ENCODE measurements at regions not wholly inside any gene's neighbourhood (a gene's known extent, or its start where the extent isn't known, plus 50 kb on each side); places are given as distances from the start of the nearest gene placed in this dataset.

DNA sequence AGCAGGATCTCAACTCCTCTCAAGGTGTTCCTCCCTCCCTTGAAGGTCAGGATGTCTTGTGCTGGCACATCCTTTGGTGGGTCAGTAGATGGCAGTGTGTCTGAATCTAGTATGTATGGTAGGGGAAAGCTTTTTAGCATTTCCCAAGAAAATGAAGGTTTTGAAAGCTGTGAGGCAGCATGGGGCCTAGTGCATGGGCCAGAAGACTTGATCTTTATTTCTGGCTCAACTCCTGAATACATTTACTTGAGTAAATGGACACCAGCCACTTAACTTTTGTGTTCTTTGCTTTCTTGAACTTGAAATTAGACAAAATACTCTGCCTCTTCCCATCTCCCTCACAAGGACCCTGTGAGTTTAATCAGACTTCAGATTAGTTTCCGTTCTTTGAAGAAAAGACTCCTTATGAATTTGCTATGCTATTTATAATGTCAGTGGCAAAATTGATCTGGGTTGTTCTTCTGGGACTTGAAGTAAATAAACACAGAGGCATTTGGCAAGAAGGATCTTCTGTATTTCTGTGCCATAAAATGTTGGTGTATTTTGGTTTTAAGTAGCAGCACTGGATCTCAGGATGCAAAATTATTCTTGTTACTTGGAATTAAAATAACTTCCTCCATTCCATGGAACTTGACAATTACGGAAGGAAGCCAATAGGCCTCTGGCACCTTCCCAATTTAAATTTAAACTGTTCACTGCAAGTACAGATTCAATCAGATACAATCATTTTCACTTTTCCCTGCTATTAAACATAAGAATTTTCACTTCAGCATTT, 288.8 kb downstream of the CASP12 start:
- FAIRE-seq, result peak; percentile 67
- no peak for TF ChIP-seq POLR2AphosphoS5 (IDR thresholded peaks at IDR 0.05; ENCODE audit: low read depth, low read length)
- no peak for TF ChIP-seq TAF1 (IDR thresholded peaks at IDR 0.05; ENCODE audit: low read depth, low read length)
- TF ChIP-seq POLR2A (IDR thresholded peaks at IDR 0.05; ENCODE audit: low read depth, low read length), result no peak
- no peak for TF ChIP-seq PAX5 (IDR thresholded peaks at IDR 0.05; ENCODE audit: insufficient read depth, low read length, severe bottlenecking)
- TF ChIP-seq SPI1 (IDR thresholded peaks at IDR 0.05; ENCODE audit: low read depth, low read length), result no peak
- TF ChIP-seq POU2F2 (IDR thresholded peaks at IDR 0.05; ENCODE audit: low read depth, low read length), result no peak
- DNase-seq (ENCODE audit: insufficient read length, low spot score), result peak; percentile 6

DNA sequence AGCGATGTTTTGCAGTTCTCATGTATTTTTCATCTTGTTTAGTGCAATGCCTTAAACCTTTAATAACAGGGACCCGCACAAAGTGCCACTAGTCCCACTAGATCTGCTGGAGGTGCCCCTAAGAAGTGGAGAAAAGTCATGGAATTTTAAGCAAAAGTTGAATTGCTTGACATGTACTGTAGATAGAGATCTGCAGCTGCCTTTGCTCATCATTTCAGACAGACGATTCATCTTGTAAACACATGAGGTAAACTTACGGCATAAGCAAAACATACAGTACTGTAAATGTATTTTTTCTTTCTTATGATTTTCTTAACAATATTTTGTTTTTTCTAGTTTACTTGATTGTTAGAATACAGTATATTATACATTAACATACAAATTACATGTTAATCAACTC, 295.6 kb downstream of the CASP12 start:
- TF ChIP-seq PAX5 (IDR thresholded peaks at IDR 0.05; ENCODE audit: insufficient read depth, low read length, severe bottlenecking), result no peak
- no peak for TF ChIP-seq SPI1 (IDR thresholded peaks at IDR 0.05; ENCODE audit: low read depth, low read length)
- no peak for DNase-seq (ENCODE audit: insufficient read length, low spot score)
- no peak for FAIRE-seq

GRCh38 chr11:104594228-104594958, 303.9 kb downstream of the CASP12 start:
- FAIRE-seq (no peak), DNase-seq (ENCODE audit: insufficient read length, low spot score) (no peak)
- TF ChIP-seq SPI1 (IDR thresholded peaks at IDR 0.05; ENCODE audit: low read depth, low read length), result no peak
- TF ChIP-seq PAX5 (IDR thresholded peaks at IDR 0.05; ENCODE audit: insufficient read depth, low read length, severe bottlenecking), result no peak
- TF ChIP-seq POLR2AphosphoS5 (IDR thresholded peaks at IDR 0.05; ENCODE audit: low read depth, low read length), result no peak
- TF ChIP-seq TAF1 (IDR thresholded peaks at IDR 0.05; ENCODE audit: low read depth, low read length), result no peak
- TF ChIP-seq POLR2A (IDR thresholded peaks at IDR 0.05; ENCODE audit: low read depth, low read length), result no peak
- TF ChIP-seq POU2F2 (IDR thresholded peaks at IDR 0.05; ENCODE audit: low read depth, low read length), result no peak

DNA sequence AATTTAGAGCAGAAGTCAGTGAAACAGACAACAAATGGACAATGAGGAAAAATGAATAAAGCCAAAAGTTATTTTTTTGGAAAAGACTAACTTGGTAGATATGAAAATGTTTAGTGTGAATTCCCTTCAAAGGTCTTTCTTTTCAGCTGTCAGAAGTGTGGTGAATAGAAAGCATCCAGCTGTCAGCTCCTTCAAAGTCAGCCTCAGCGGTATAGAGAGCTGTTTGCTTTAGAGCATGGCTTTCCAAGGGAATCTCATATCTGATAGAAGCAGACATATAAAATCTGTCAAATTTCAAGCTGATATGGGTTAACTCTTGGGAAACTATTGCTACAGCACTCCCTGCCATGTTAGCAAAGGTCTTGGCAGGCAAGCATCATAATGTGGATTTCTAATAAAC, 309.3 kb downstream of the CASP12 start:
- no peak for FAIRE-seq
- TF ChIP-seq SPI1 (IDR thresholded peaks at IDR 0.05; ENCODE audit: low read depth, low read length), result no peak
- TF ChIP-seq TAF1 (IDR thresholded peaks at IDR 0.05; ENCODE audit: low read depth, low read length), result no peak
- TF ChIP-seq POLR2AphosphoS5 (IDR thresholded peaks at IDR 0.05; ENCODE audit: low read depth, low read length), result no peak
- no peak for TF ChIP-seq POU2F2 (IDR thresholded peaks at IDR 0.05; ENCODE audit: low read depth, low read length)
- no peak for TF ChIP-seq POLR2A (IDR thresholded peaks at IDR 0.05; ENCODE audit: low read depth, low read length)
- TF ChIP-seq PAX5 (IDR thresholded peaks at IDR 0.05; ENCODE audit: insufficient read depth, low read length, severe bottlenecking), result no peak
- no peak for DNase-seq (ENCODE audit: insufficient read length, low spot score)

GRCh38 chr11:104588446-104588845, 309.8 kb downstream of the CASP12 start:
- DNase-seq (ENCODE audit: insufficient read length, low spot score) (no peak), FAIRE-seq (no peak)
- TF ChIP-seq TAF1 (IDR thresholded peaks at IDR 0.05; ENCODE audit: low read depth, low read length), result no peak
- no peak for TF ChIP-seq SPI1 (IDR thresholded peaks at IDR 0.05; ENCODE audit: low read depth, low read length)
- no peak for TF ChIP-seq POLR2AphosphoS5 (IDR thresholded peaks at IDR 0.05; ENCODE audit: low read depth, low read length)
- no peak for TF ChIP-seq POU2F2 (IDR thresholded peaks at IDR 0.05; ENCODE audit: low read depth, low read length)
- TF ChIP-seq PAX5 (IDR thresholded peaks at IDR 0.05; ENCODE audit: insufficient read depth, low read length, severe bottlenecking), result no peak
- TF ChIP-seq POLR2A (IDR thresholded peaks at IDR 0.05; ENCODE audit: low read depth, low read length), result no peak

DNA sequence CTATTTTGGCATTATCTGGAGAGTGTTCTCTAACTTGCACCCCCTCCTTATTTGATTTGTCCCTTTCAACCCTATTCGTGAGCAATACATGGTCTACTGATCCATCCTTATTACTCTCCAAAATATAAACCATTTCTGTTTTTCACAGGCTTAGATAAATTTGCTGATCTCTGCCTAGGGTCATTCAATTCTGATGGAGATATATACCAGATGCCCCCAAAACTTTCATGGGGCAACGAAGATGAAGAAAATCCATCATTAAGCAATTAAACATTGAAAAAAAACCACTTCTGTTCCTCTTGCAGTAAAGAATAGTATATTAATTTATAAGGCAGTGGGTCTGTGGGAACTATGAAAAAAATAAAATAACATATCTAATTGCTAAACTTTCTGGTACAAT, 313.4 kb downstream of the CASP12 start:
- FAIRE-seq, result no peak

GRCh38 chr11:104583857-104584256, 314.4 kb downstream of the CASP12 start:
- DNase-seq (ENCODE audit: insufficient read length, low spot score), result no peak
- TF ChIP-seq POLR2AphosphoS5 (IDR thresholded peaks at IDR 0.05; ENCODE audit: low read depth, low read length), result no peak
- TF ChIP-seq POLR2A (IDR thresholded peaks at IDR 0.05; ENCODE audit: low read depth, low read length), result no peak
- no peak for TF ChIP-seq SPI1 (IDR thresholded peaks at IDR 0.05; ENCODE audit: low read depth, low read length)
- no peak for TF ChIP-seq TAF1 (IDR thresholded peaks at IDR 0.05; ENCODE audit: low read depth, low read length)
- TF ChIP-seq PAX5 (IDR thresholded peaks at IDR 0.05; ENCODE audit: insufficient read depth, low read length, severe bottlenecking), result no peak
- no peak for TF ChIP-seq POU2F2 (IDR thresholded peaks at IDR 0.05; ENCODE audit: low read depth, low read length)
- FAIRE-seq, result no peak

More for the DNA sequence above, 313.4 kb downstream of the CASP12 start:
- TF ChIP-seq POLR2AphosphoS5 (IDR thresholded peaks at IDR 0.05; ENCODE audit: low read depth, low read length), result no peak
- TF ChIP-seq TAF1 (IDR thresholded peaks at IDR 0.05; ENCODE audit: low read depth, low read length), result no peak
- no peak for TF ChIP-seq PAX5 (IDR thresholded peaks at IDR 0.05; ENCODE audit: insufficient read depth, low read length, severe bottlenecking)
- no peak for TF ChIP-seq SPI1 (IDR thresholded peaks at IDR 0.05; ENCODE audit: low read depth, low read length)
- no peak for TF ChIP-seq POLR2A (IDR thresholded peaks at IDR 0.05; ENCODE audit: low read depth, low read length)
- no peak for TF ChIP-seq POU2F2 (IDR thresholded peaks at IDR 0.05; ENCODE audit: low read depth, low read length)
- DNase-seq (ENCODE audit: insufficient read length, low spot score), result no peak

GRCh38 chr11:104582431-104582830, 315.8 kb downstream of the CASP12 start:
- FAIRE-seq, result no peak
- TF ChIP-seq TAF1 (IDR thresholded peaks at IDR 0.05; ENCODE audit: low read depth, low read length) (no peak), POU2F2 (IDR thresholded peaks at IDR 0.05; ENCODE audit: low read depth, low read length) (no peak), SPI1 (IDR thresholded peaks at IDR 0.05; ENCODE audit: low read depth, low read length) (no peak), POLR2A (IDR thresholded peaks at IDR 0.05; ENCODE audit: low read depth, low read length) (no peak), PAX5 (IDR thresholded peaks at IDR 0.05; ENCODE audit: insufficient read depth, low read length, severe bottlenecking) (no peak), POLR2AphosphoS5 (IDR thresholded peaks at IDR 0.05; ENCODE audit: low read depth, low read length) (no peak)
- no peak for DNase-seq (ENCODE audit: insufficient read length, low spot score)

GRCh38 chr11:104581246-104581980, 316.8 kb downstream of the CASP12 start:
- TF ChIP-seq PAX5 (IDR thresholded peaks at IDR 0.05; ENCODE audit: insufficient read depth, low read length, severe bottlenecking) (no peak), POU2F2 (IDR thresholded peaks at IDR 0.05; ENCODE audit: low read depth, low read length) (no peak), TAF1 (IDR thresholded peaks at IDR 0.05; ENCODE audit: low read depth, low read length) (no peak), POLR2A (IDR thresholded peaks at IDR 0.05; ENCODE audit: low read depth, low read length) (no peak), SPI1 (IDR thresholded peaks at IDR 0.05; ENCODE audit: low read depth, low read length) (no peak)
- no peak for DNase-seq (ENCODE audit: insufficient read length, low spot score)
- no peak for FAIRE-seq

Data from GM12891 (cell line).